Subcutaneous abdominal adipose tissue (tissue), 5 donors: ENCODE measurements at regions not wholly inside any gene's neighbourhood (a gene's known extent, or its start where the extent isn't known, plus 50 kb on each side); places are given as distances from the start of the nearest gene placed in this dataset.

ENCODE experiments used
- H3K27ac ChIP-seq: one replicate; pipeline ENCODE4 v1.7.0; 2013; ENCODE audit warnings: low read depth, mild to moderate bottlenecking, inconsistent platforms, low read length, moderate library complexity
- H3K27me3 ChIP-seq, 5 donors: one replicate each; pipeline ENCODE4 v1.7.0; 2013; ENCODE audit warnings: low read length in 5 of 5, inconsistent platforms in 1 of 5; ENCODE audit not compliant: control insufficient read depth in 5 of 5, insufficient read depth in 4 of 5
- H3K36me3 ChIP-seq, 5 donors: one replicate each; pipeline ENCODE4 v1.7.0; 2013; ENCODE audit warnings: low read length in 5 of 5; ENCODE audit not compliant: control insufficient read depth in 5 of 5, insufficient read depth in 5 of 5
- H3K4me1 ChIP-seq, 5 donors: one replicate each; pipeline ENCODE4 v1.7.0; 2013; ENCODE audit warnings: low read length in 5 of 5, mild to moderate bottlenecking in 3 of 5, moderate library complexity in 1 of 5; ENCODE audit not compliant: control insufficient read depth in 5 of 5, insufficient read depth in 5 of 5
- H3K4me3 ChIP-seq, 5 donors: one replicate each; pipeline ENCODE4 v1.7.0; 2013; ENCODE audit warnings: low read length in 5 of 5, low read depth in 1 of 5
- H3K9ac ChIP-seq, 5 donors: one replicate each; pipeline ENCODE4 v1.7.0; 2013; ENCODE audit warnings: low read length in 5 of 5, mild to moderate bottlenecking in 4 of 5, moderate library complexity in 3 of 5
- H3K9me3 ChIP-seq, 5 donors: one replicate each; pipeline ENCODE4 v1.7.0; 2013; ENCODE audit warnings: low read length in 5 of 5; ENCODE audit not compliant: control insufficient read depth in 5 of 5
- donor health status: healthy.
- donor health status: healthy.
- donor health status: healthy.
- donor health status: healthy.
- donor health status: healthy.

- H3K4me3 ChIP-seq = no peak overlapping the region
Observed at GRCh38 chr13:86741762-86742285, 929.3 kb upstream of the SLITRK5 start.

GRCh38 chr13:86757236-86757978 lies 913.8 kb upstream of the SLITRK5 start:
- Histone ChIP-seq H3K9ac (no peak overlapping the region), H3K27me3 (no peaks in the 10 kb centered on the region), H3K27ac (no peak overlapping the region), H3K36me3 (no peaks in the 10 kb centered on the region), H3K4me3 (no peak overlapping the region), H3K4me1 (no peaks in the 10 kb centered on the region), H3K9me3 (peaks cover 0 to 11% (median 0%) of the 10 kb centered on the region in 5 donors)

More at GRCh38 chr13:86741762-86742285, 929.3 kb upstream of the SLITRK5 start:
- Histone ChIP-seq H3K27me3 (no peaks in the 10 kb centered on the region), H3K36me3 (no peaks in the 10 kb centered on the region), H3K27ac (no peak overlapping the region), H3K9me3 (peaks cover 0 to 6% (median 0%) of the 10 kb centered on the region in 5 donors), H3K4me1 (no peaks in the 10 kb centered on the region), H3K9ac (no peak overlapping the region)

- Histone ChIP-seq H3K4me1 (no peaks in the 10 kb centered on the region), H3K36me3 (no peaks in the 10 kb centered on the region), H3K4me3 (no peak overlapping the region)
Observed at GRCh38 chr13:86758116-86758515, 913.1 kb upstream of the SLITRK5 start.

DNA sequence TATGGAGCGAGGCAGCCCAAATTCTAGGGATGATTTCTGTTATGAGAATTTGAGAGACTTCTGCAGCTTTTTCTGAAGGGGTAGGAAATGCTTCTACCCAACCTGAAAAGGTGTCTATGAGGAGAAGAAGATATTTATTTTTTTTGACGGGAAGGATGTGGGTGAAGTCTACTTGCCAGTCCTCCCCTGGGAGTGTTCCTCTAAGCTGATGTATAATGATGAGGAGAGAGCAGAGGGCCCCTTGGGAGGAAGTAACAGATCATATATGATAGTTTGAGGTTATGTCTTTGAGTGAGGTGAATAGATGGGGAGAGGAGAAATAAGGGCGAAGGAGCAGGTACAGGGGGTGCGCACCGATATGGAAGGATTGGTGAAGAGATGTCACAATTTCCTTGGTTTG lies 910.6 kb upstream of the SLITRK5 start:
- Histone ChIP-seq H3K9ac (no peak overlapping the region), H3K36me3 (no peaks in the 10 kb centered on the region), H3K4me1 (no peaks in the 10 kb centered on the region), H3K4me3 (no peak overlapping the region), H3K27me3 (no peaks in the 10 kb centered on the region), H3K27ac (no peak overlapping the region), H3K9me3 (peaks cover 0 to 28% (median 9%) of the 10 kb centered on the region in 5 donors)

More at GRCh38 chr13:86758116-86758515, 913.1 kb upstream of the SLITRK5 start:
- Histone ChIP-seq H3K27ac (no peak overlapping the region), H3K27me3 (no peaks in the 10 kb centered on the region), H3K9ac (no peak overlapping the region), H3K9me3 (peaks cover 0 to 13% (median under 1%) of the 10 kb centered on the region in 5 donors)

DNA sequence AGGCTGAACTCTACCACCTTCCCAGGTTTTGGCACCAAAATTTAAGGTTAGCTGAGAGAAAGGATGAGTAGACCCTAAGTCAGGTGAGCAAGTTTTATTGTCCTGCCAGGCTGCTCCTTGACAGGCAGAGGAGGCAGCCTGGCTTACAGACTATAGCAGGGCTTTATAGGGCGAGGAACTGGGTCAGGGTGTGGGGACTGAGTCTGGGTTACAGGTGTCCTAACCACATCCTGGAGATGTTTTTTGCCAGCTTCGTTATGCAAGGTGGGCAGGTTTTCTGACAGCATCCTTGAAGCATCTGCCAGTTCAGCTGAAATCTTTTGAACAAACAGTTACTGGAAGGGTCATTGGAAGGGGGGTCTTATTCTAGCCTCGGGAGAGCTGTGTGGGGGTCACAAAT lies 905.7 kb upstream of the SLITRK5 start:
- Histone ChIP-seq H3K4me3 (no peak overlapping the region), H3K36me3 (no peaks in the 10 kb centered on the region), H3K9ac (no peak overlapping the region), H3K27ac (no peak overlapping the region), H3K27me3 (no peaks in the 10 kb centered on the region), H3K9me3 (peaks cover 0 to 23% (median 9%) of the 10 kb centered on the region in 5 donors), H3K4me1 (no peaks in the 10 kb centered on the region)

DNA sequence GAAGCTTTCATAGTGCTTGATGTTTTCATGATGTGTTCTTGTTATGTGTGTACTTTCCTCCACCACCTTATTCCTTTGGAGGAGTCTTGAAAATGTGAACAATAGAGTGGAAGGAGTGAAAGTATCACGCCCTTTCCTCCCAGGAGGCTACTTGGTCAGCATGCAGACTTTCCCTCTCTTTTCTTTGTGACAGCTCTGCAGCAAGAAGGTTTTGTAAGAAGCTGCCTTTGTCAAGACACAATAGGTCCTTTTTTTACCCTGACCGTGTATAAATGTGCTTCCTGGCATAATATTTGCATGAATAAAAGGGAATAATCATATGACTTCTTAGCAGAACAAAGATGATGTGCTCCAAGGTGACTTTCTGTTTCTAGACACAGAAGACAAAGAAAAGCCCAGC lies 882.6 kb upstream of the SLITRK5 start:
- Histone ChIP-seq H3K4me3 (no peak overlapping the region), H3K9me3 (peaks cover 0 to 7% (median 4%) of the 10 kb centered on the region in 5 donors), H3K36me3 (no peaks in the 10 kb centered on the region), H3K4me1 (no peaks in the 10 kb centered on the region), H3K9ac (no peak overlapping the region), H3K27ac (no peak overlapping the region), H3K27me3 (no peaks in the 10 kb centered on the region)

GRCh38 chr13:86792153-86792651 lies 879.0 kb upstream of the SLITRK5 start:
- Histone ChIP-seq H3K27ac (no peak overlapping the region), H3K4me3 (no peak overlapping the region), H3K36me3 (no peaks in the 10 kb centered on the region), H3K9ac (no peak overlapping the region), H3K27me3 (no peaks in the 10 kb centered on the region), H3K9me3 (peaks cover 0 to 7% (median 4%) of the 10 kb centered on the region in 5 donors), H3K4me1 (no peaks in the 10 kb centered on the region)

- Histone ChIP-seq H3K9ac (no peak overlapping the region), H3K27ac (no peak overlapping the region), H3K4me3 (no peak overlapping the region), H3K27me3 (no peaks in the 10 kb centered on the region), H3K36me3 (no peaks in the 10 kb centered on the region), H3K4me1 (no peaks in the 10 kb centered on the region), H3K9me3 (peaks cover 0 to 12% (median 4%) of the 10 kb centered on the region in 5 donors)
Observed at GRCh38 chr13:86795858-86796257, 875.3 kb upstream of the SLITRK5 start.

DNA sequence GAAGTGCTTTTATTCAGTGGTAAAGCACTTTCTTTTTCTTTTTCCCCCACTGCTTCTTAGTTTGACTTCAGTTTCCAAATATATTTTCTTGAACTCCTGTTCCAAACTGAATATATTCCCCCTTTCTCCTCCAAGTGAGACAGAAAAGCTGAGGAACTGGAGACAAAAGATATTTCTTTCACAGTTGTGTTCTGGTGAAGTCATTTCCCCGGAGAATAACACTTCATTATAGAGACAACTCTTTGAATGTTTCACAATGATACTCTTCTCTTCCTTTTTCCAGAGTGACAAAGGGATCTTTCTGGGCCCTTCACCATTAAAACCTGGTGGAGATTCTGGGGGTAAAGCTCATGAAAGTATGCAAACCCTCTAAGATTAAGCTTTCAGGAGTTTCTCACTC lies 860.8 kb upstream of the SLITRK5 start:
- Histone ChIP-seq H3K9me3 (no peaks in the 10 kb centered on the region), H3K4me1 (no peaks in the 10 kb centered on the region), H3K4me3 (no peak overlapping the region), H3K27ac (no peak overlapping the region), H3K9ac (no peak overlapping the region), H3K36me3 (no peaks in the 10 kb centered on the region), H3K27me3 (no peaks in the 10 kb centered on the region)

GRCh38 chr13:86813198-86813597 lies 858.0 kb upstream of the SLITRK5 start:
- H3K36me3 ChIP-seq = no peaks in the 10 kb centered on the region
- no peaks in the 10 kb centered on the region for H3K27me3 ChIP-seq
- H3K4me3 ChIP-seq = no peak overlapping the region
- H3K9ac ChIP-seq = no peak overlapping the region
- no peaks in the 10 kb centered on the region for H3K4me1 ChIP-seq
- no peaks in the 10 kb centered on the region for H3K9me3 ChIP-seq
- no peak overlapping the region for H3K27ac ChIP-seq
